B cell (primary cell): ENCODE measurements at regions not wholly inside any gene's neighbourhood (a gene's known extent, or its start where the extent isn't known, plus 50 kb on each side); places are given as distances from the start of the nearest gene placed in this dataset.

ENCODE experiments used
- ATAC-seq: fragments of 200-7000 bp; cut with Tn5 transposase; one replicate; pipeline ENCODE4 v1.10.0; 2021; ENCODE audit warnings: low read depth, mild to moderate bottlenecking, moderate number of reproducible peaks, moderate library complexity
- CTCF ChIA-PET: fragments of 350-600 bp; sonication (Branson Sonifier 250); formaldehyde crosslinking; loops from one replicate; lab custom pipeline; 2021; ENCODE audit warnings: antibody characterized with exemption, inconsistent platforms; lab: Charles Lee
- POLR2A ChIA-PET: fragments of 350-600 bp; sonication (Branson Sonifier 250); formaldehyde crosslinking; loops from one replicate; lab custom pipeline; 2021; ENCODE audit warnings: antibody characterized with exemption; lab: Charles Lee
- DNase-seq: peaks from one replicate; pipeline ENCODE4 v3.0.0; 2013
- H2AFZ ChIP-seq: 2 replicates; pipeline ENCODE4 v1.6.1; 2012; ENCODE audit warnings: mild to moderate bottlenecking, low read depth, low read length; ENCODE audit not compliant: insufficient read depth, poor library complexity, severe bottlenecking
- H3K27ac ChIP-seq, 2 donors: 1 replicate in 1 of 2; 2 replicates in 1 of 2; pipeline ENCODE4 v1.5.1; 2012 to 2013; ENCODE audit warnings: low read length in 2 of 2, mild to moderate bottlenecking in 2 of 2, moderate library complexity in 1 of 2
- H3K27me3 ChIP-seq, 4 experiments: fragments of 200-600 bp in 1 of 4; sonication (generic) in 1 of 4; replicated peaks in 1 of 4; 1 replicate in 2 of 4; 2 replicates in 2 of 4; pipeline versions ENCODE4 v1.6.1 to v1.7.0; 2013 to 2016; ENCODE audit warnings: low read length in 3 of 4, mild to moderate bottlenecking in 2 of 4, mixed read lengths in 1 of 4, moderate library complexity in 1 of 4; ENCODE audit not compliant: insufficient read depth in 4 of 4, control insufficient read depth in 3 of 4; ENCODE audit errors: control extremely low read depth in 1 of 4
- H3K36me3 ChIP-seq, 2 experiments: replicated peaks in 1 of 2; 1 replicate in 1 of 2; 2 replicates in 1 of 2; pipeline versions ENCODE4 v1.6.1 to v1.7.1; 2013; ENCODE audit warnings: low read length in 1 of 2; ENCODE audit not compliant: insufficient read depth in 2 of 2, control insufficient read depth in 1 of 2; ENCODE audit errors: control extremely low read depth in 1 of 2, extremely low read depth in 1 of 2
- H3K4me1 ChIP-seq, 2 donors: fragments of 200-600 bp in 1 of 2; sonication (generic) in 1 of 2; 1 replicate in 1 of 2; 2 replicates in 1 of 2; pipeline versions ENCODE4 v1.5.1 to v1.6.1; 2013 to 2017; ENCODE audit warnings: low read length in 2 of 2; ENCODE audit not compliant: control insufficient read depth in 2 of 2, insufficient read depth in 2 of 2
- H3K4me2 ChIP-seq: replicated peaks from 2 replicates; pipeline ENCODE3; 2012; ENCODE audit warnings: mild to moderate bottlenecking, low read depth, low read length; ENCODE audit not compliant: poor library complexity, severe bottlenecking
- H3K4me3 ChIP-seq, 5 experiments: fragments of 200-600 bp in 1 of 5; sonication (generic) in 1 of 5; 1 replicate in 3 of 5; 2 replicates in 2 of 5; pipeline versions ENCODE4 v1.5.1 to v1.7.0; 2011 to 2016; ENCODE audit warnings: low read length in 4 of 5, mild to moderate bottlenecking in 4 of 5, low read depth in 2 of 5, control low read depth in 1 of 5, moderate library complexity in 1 of 5; ENCODE audit not compliant: insufficient read depth in 1 of 5; ENCODE audit errors: control extremely low read depth in 1 of 5, extremely low read depth in 1 of 5
- H3K79me2 ChIP-seq: fragments of 200-600 bp; sonication (generic); one replicate; pipeline ENCODE4 v1.6.0; 2016; ENCODE audit warnings: low read length; ENCODE audit not compliant: control insufficient read depth, insufficient read depth
- H3K9ac ChIP-seq: fragments of 200-600 bp; sonication (generic); 2 replicates; pipeline ENCODE4 v1.6.1; 2017; ENCODE audit warnings: mild to moderate bottlenecking, low read length, moderate library complexity
- H3K9me3 ChIP-seq, 3 donors: one replicate each; pipeline versions ENCODE4 v1.6.1 to v1.7.1; 2013; ENCODE audit warnings: low read length in 2 of 3; ENCODE audit not compliant: control insufficient read depth in 2 of 3, insufficient read depth in 1 of 3; ENCODE audit errors: control extremely low read depth in 1 of 3
- H4K20me1 ChIP-seq: 2 replicates; pipeline ENCODE4 v1.6.0; 2012; ENCODE audit warnings: mild to moderate bottlenecking, low read length; ENCODE audit not compliant: insufficient read depth, control insufficient read depth, poor library complexity, severe bottlenecking
- H3K27ac Mint-ChIP-seq: one replicate; pipeline ENCODE4 v1.8.0; 2021; ENCODE audit warnings: mixed read lengths
- H3K27me3 Mint-ChIP-seq: one replicate; pipeline ENCODE4 v1.8.0; 2021; ENCODE audit warnings: mixed read lengths
- H3K4me1 Mint-ChIP-seq: one replicate; pipeline ENCODE4 v1.8.0; 2021; ENCODE audit warnings: mixed read lengths
- H3K4me3 Mint-ChIP-seq: one replicate; pipeline ENCODE4 v1.8.0; 2021; ENCODE audit warnings: mixed read lengths
- H3K9me3 Mint-ChIP-seq: one replicate; pipeline ENCODE4 v1.8.0; 2022; ENCODE audit warnings: mixed read lengths; ENCODE audit not compliant: insufficient read depth
- EZH2 ChIP-seq: IDR thresholded peaks from 2 replicates; pipeline ENCODE4 v1.6.1; 2012; ENCODE audit warnings: borderline replicate concordance, low read depth, mild to moderate bottlenecking, moderate library complexity, low read length; ENCODE audit not compliant: insufficient read depth, poor library complexity, severe bottlenecking
- WGBS: methylation state at CpG from one replicate; pipeline ENCODE4 v1.1.5; 2013; ENCODE audit warnings: missing lambda C conversion rate; ENCODE audit not compliant: insufficient coverage; 5-methylcytosine and 5-hydroxymethylcytosine counted together
- intact Hi-C: fragments of 100-400 bp; cut with micrococcal nuclease; formaldehyde crosslinking; loops from one replicate; pipeline ENCODE4 v1.10.0; 2022
- TF ChIP-seq, protein P1 (sequence below): fragments of 200-600 bp; IDR thresholded peaks from one replicate; pipeline ENCODE4 v1.8.0; 2022; ENCODE audit warnings: antibody characterized with exemption, mild to moderate bottlenecking

DNA sequence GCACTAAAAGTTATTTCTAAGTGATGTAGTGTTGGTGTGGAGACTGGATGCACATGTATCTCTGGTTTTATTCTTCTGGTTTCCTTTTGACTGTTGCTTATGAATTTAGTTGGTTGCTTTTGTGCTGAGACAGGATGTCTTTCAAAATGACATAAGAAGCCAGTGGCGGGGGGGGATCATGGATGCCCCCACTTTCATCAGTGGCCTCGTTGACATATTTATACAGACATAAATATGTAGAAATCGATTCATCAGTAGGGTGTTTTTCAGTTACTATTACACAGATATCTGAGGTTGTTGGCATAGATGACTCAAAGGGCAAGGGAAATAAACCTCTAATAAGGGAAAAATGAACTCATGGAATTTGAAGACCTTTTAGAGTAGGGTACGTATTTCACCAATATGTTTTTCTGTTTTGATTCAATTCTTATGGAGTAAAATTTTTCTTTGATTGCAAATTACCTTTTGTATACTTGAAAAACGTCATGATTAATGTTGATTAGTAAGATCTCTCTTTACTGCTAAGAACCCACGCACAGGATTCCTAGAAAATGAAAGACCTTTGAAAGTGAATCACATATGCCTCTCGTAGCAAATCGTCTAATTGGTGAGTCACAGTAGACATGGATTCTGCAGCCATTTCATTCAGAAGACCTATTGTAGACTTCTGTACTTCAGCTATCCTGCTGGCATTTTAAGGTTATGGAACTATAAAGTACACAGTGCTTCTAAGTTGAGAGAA, 97.4 kb upstream of the RBMS3 start:
- no peak overlapping the region for H3K9ac ChIP-seq
- no peaks in the 10 kb centered on the region for H3K4me1 Mint-ChIP-seq
- intact Hi-C loops, result no loop called here
- no peak for TF ChIP-seq EZH2
- TF ChIP-seq, protein P1, sequence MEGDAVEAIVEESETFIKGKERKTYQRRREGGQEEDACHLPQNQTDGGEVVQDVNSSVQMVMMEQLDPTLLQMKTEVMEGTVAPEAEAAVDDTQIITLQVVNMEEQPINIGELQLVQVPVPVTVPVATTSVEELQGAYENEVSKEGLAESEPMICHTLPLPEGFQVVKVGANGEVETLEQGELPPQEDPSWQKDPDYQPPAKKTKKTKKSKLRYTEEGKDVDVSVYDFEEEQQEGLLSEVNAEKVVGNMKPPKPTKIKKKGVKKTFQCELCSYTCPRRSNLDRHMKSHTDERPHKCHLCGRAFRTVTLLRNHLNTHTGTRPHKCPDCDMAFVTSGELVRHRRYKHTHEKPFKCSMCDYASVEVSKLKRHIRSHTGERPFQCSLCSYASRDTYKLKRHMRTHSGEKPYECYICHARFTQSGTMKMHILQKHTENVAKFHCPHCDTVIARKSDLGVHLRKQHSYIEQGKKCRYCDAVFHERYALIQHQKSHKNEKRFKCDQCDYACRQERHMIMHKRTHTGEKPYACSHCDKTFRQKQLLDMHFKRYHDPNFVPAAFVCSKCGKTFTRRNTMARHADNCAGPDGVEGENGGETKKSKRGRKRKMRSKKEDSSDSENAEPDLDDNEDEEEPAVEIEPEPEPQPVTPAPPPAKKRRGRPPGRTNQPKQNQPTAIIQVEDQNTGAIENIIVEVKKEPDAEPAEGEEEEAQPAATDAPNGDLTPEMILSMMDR, result no peak
- H3K4me3 Mint-ChIP-seq, result no peak overlapping the region
- H3K4me1 ChIP-seq, result no peaks in the 10 kb centered on the region
- no peaks in the 10 kb centered on the region for H4K20me1 ChIP-seq
- ChIA-PET POLR2A (no interaction called here), CTCF (no interaction called here)
- H3K4me3 ChIP-seq, result no peak overlapping the region
- H3K27me3 ChIP-seq, result no peaks in the 10 kb centered on the region
- H3K27me3 Mint-ChIP-seq, result no peaks in the 10 kb centered on the region
- H2AFZ ChIP-seq, result no peak overlapping the region
- H3K27ac ChIP-seq, result no peak overlapping the region
- H3K36me3 ChIP-seq, result no peaks in the 10 kb centered on the region
- no peak overlapping the region for H3K27ac Mint-ChIP-seq
- H3K4me2 ChIP-seq, result no peak overlapping the region
- ATAC-seq (no peak), DNase-seq (no peak)
- no peaks in the 10 kb centered on the region for H3K9me3 Mint-ChIP-seq
- H3K79me2 ChIP-seq, result no peaks in the 10 kb centered on the region
- 95% methylated on average over 3 of the region's 8 CpGs for WGBS
- no peaks in the 10 kb centered on the region for H3K9me3 ChIP-seq

DNA sequence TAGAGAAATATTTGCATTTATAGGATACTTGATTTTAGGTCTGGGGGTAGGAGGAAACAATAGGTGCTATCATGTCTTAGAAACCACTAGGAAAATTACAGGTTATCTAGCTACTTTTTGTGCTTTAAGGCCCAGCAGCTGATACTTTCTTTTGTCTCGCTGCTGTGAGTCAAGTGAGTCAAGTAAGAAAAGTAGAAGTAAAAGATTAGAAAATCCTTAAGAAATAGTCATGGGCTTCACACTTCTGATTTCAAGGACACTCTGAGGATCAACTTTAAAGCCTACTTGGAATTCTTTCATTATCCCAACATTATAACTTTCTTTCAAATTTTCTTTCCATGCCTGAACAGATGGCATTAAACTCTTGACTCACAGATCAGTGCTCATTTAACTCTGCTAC, 95.2 kb upstream of the RBMS3 start:
- Histone ChIP-seq H4K20me1 (no peaks in the 10 kb centered on the region), H3K4me3 (no peak overlapping the region), H3K79me2 (no peaks in the 10 kb centered on the region), H3K27ac (no peak overlapping the region), H3K4me2 (no peak overlapping the region), H3K36me3 (no peaks in the 10 kb centered on the region), H2AFZ (no peak overlapping the region), H3K9me3 (no peaks in the 10 kb centered on the region), H3K9ac (no peak overlapping the region), H3K4me1 (no peaks in the 10 kb centered on the region), H3K27me3 (no peaks in the 10 kb centered on the region)
- DNase-seq (no peak), ATAC-seq (no peak)
- Mint-ChIP-seq H3K4me3 (no peak overlapping the region), H3K4me1 (no peaks in the 10 kb centered on the region), H3K27ac (no peak overlapping the region), H3K9me3 (peaks cover 2% of the 10 kb centered on the region), H3K27me3 (no peaks in the 10 kb centered on the region)
- CTCF ChIA-PET, result no interaction called here
- WGBS, result no CpG with 5 or more reads among the region's 1 CpG
- TF ChIP-seq, protein P1, result no peak
- no peak for TF ChIP-seq EZH2
- POLR2A ChIA-PET, result no interaction called here
- intact Hi-C loops, result no loop called here
